ENCODE measurements at regions not wholly inside any gene's neighbourhood (a gene's known extent, or its start where the extent isn't known, plus 50 kb on each side); places are given as distances from the start of the nearest gene placed in this dataset.

DNA sequence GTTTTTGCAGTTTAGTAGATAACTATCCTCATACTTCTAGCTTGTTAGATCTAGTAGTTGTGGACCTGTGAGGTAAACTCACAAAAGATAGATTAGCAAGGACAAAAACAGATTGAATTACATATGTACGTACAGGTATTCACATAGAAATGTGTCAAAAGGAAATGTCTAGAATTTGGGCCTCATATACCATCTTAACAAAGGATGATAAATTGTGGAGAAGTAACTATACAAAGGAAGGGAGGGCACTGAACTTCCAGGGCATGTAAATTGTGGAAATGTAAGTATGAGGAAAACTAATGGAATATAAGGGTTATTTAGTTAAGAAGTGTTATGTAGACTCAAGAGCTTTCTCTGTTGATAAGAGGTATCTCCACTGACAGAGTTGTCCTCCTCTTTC is 477.3 kb downstream of the KCNJ2 start (continued):
- TF ChIP-seq, protein P1, sequence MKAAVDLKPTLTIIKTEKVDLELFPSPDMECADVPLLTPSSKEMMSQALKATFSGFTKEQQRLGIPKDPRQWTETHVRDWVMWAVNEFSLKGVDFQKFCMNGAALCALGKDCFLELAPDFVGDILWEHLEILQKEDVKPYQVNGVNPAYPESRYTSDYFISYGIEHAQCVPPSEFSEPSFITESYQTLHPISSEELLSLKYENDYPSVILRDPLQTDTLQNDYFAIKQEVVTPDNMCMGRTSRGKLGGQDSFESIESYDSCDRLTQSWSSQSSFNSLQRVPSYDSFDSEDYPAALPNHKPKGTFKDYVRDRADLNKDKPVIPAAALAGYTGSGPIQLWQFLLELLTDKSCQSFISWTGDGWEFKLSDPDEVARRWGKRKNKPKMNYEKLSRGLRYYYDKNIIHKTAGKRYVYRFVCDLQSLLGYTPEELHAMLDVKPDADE (IDR thresholded peaks at IDR 0.05): no peak
- TF ChIP-seq, protein P2, sequence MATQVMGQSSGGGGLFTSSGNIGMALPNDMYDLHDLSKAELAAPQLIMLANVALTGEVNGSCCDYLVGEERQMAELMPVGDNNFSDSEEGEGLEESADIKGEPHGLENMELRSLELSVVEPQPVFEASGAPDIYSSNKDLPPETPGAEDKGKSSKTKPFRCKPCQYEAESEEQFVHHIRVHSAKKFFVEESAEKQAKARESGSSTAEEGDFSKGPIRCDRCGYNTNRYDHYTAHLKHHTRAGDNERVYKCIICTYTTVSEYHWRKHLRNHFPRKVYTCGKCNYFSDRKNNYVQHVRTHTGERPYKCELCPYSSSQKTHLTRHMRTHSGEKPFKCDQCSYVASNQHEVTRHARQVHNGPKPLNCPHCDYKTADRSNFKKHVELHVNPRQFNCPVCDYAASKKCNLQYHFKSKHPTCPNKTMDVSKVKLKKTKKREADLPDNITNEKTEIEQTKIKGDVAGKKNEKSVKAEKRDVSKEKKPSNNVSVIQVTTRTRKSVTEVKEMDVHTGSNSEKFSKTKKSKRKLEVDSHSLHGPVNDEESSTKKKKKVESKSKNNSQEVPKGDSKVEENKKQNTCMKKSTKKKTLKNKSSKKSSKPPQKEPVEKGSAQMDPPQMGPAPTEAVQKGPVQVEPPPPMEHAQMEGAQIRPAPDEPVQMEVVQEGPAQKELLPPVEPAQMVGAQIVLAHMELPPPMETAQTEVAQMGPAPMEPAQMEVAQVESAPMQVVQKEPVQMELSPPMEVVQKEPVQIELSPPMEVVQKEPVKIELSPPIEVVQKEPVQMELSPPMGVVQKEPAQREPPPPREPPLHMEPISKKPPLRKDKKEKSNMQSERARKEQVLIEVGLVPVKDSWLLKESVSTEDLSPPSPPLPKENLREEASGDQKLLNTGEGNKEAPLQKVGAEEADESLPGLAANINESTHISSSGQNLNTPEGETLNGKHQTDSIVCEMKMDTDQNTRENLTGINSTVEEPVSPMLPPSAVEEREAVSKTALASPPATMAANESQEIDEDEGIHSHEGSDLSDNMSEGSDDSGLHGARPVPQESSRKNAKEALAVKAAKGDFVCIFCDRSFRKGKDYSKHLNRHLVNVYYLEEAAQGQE (IDR thresholded peaks at IDR 0.05; ENCODE audit: unreplicated experiment): no peak
- TF ChIP-seq NANOG (IDR thresholded peaks at IDR 0.05; ENCODE audit: borderline replicate concordance): no peak
- no peak for TF ChIP-seq STAT1 (IDR thresholded peaks at IDR 0.05; ENCODE audit: unreplicated experiment)

DNA sequence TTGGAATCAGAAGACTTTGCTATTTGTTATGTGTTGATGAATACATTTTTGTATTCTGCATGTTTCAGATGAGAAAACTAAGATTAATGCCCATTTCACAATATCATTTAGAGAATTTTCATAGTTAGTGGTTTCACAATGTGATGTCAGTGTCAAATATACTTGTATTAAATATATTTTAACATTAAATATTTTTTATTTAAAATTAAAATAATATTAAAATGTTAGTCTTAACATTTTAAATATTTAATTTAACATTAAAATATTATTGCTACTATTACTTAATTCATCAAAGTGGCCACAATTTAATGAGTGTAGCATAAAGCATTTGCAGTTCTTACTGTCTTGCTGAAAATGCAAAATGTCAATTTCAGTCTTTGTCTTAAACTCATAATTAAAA is 478.8 kb downstream of the KCNJ2 start:
- Mint-ChIP-seq H3K27ac (no peak overlapping the region), H3K9me3 (peaks cover 6% of the 10 kb centered on the region; the same call in 2 of the 3 replicates), H3K36me3 (ENCODE audit: low read depth) (0 out of 3 replicates have a peak, but pooled peaks cover 3% of the 10 kb centered on the region), H3K4me1 (no peaks in the 10 kb centered on the region), H3K27me3 (ENCODE audit: insufficient read depth, low read depth, poor library complexity) (no peaks in the 10 kb centered on the region), H3K4me3 (no peak overlapping the region)
- no peak overlapping the region for H2AFZ ChIP-seq
- H3K36me3 ChIP-seq (ENCODE audit: insufficient read depth): no peaks in the 10 kb centered on the region
- no peak for ATAC-seq
- H3K4me2 ChIP-seq: no peak overlapping the region
- H3K79me2 ChIP-seq (replicated peaks; ENCODE audit: insufficient read depth): no peaks in the 10 kb centered on the region
- H3K27me3 ChIP-seq (ENCODE audit: insufficient read depth): no peaks in the 10 kb centered on the region
- DNase-seq (ENCODE audit: low spot score): no peak
- H4K20me1 ChIP-seq (replicated peaks; ENCODE audit: insufficient read depth): no peaks in the 10 kb centered on the region
- H3K9me2 ChIP-seq (ENCODE audit: insufficient read depth): no peaks in the 10 kb centered on the region
- no peak overlapping the region for H3K27ac ChIP-seq (ENCODE audit: low read depth)
- no peaks in the 10 kb centered on the region for H3F3A ChIP-seq (replicated peaks; ENCODE audit: low read depth)
- H3K4me3 ChIP-seq: no peak overlapping the region
- no peaks in the 10 kb centered on the region for H3K4me1 ChIP-seq (ENCODE audit: insufficient read depth)
- TF ChIP-seq, protein P1 (IDR thresholded peaks at IDR 0.05): no peak
- TF ChIP-seq POLR2AphosphoS5 (IDR thresholded peaks at IDR 0.05; ENCODE audit: low read depth) (no peak), NANOG (IDR thresholded peaks at IDR 0.05; ENCODE audit: borderline replicate concordance) (no peak), ZNF331 (CRISPR knock-in tag; IDR thresholded peaks at IDR 0.05; ENCODE audit: low read depth) (no peak), EZH2phosphoT487 (IDR thresholded peaks at IDR 0.05; ENCODE audit: unreplicated experiment) (no peak), ZNF114 (CRISPR knock-in tag; IDR thresholded peaks at IDR 0.05) (no peak)
- TF ChIP-seq, protein P2 (IDR thresholded peaks at IDR 0.05; ENCODE audit: unreplicated experiment): no peak
- TF ChIP-seq, protein P3, sequence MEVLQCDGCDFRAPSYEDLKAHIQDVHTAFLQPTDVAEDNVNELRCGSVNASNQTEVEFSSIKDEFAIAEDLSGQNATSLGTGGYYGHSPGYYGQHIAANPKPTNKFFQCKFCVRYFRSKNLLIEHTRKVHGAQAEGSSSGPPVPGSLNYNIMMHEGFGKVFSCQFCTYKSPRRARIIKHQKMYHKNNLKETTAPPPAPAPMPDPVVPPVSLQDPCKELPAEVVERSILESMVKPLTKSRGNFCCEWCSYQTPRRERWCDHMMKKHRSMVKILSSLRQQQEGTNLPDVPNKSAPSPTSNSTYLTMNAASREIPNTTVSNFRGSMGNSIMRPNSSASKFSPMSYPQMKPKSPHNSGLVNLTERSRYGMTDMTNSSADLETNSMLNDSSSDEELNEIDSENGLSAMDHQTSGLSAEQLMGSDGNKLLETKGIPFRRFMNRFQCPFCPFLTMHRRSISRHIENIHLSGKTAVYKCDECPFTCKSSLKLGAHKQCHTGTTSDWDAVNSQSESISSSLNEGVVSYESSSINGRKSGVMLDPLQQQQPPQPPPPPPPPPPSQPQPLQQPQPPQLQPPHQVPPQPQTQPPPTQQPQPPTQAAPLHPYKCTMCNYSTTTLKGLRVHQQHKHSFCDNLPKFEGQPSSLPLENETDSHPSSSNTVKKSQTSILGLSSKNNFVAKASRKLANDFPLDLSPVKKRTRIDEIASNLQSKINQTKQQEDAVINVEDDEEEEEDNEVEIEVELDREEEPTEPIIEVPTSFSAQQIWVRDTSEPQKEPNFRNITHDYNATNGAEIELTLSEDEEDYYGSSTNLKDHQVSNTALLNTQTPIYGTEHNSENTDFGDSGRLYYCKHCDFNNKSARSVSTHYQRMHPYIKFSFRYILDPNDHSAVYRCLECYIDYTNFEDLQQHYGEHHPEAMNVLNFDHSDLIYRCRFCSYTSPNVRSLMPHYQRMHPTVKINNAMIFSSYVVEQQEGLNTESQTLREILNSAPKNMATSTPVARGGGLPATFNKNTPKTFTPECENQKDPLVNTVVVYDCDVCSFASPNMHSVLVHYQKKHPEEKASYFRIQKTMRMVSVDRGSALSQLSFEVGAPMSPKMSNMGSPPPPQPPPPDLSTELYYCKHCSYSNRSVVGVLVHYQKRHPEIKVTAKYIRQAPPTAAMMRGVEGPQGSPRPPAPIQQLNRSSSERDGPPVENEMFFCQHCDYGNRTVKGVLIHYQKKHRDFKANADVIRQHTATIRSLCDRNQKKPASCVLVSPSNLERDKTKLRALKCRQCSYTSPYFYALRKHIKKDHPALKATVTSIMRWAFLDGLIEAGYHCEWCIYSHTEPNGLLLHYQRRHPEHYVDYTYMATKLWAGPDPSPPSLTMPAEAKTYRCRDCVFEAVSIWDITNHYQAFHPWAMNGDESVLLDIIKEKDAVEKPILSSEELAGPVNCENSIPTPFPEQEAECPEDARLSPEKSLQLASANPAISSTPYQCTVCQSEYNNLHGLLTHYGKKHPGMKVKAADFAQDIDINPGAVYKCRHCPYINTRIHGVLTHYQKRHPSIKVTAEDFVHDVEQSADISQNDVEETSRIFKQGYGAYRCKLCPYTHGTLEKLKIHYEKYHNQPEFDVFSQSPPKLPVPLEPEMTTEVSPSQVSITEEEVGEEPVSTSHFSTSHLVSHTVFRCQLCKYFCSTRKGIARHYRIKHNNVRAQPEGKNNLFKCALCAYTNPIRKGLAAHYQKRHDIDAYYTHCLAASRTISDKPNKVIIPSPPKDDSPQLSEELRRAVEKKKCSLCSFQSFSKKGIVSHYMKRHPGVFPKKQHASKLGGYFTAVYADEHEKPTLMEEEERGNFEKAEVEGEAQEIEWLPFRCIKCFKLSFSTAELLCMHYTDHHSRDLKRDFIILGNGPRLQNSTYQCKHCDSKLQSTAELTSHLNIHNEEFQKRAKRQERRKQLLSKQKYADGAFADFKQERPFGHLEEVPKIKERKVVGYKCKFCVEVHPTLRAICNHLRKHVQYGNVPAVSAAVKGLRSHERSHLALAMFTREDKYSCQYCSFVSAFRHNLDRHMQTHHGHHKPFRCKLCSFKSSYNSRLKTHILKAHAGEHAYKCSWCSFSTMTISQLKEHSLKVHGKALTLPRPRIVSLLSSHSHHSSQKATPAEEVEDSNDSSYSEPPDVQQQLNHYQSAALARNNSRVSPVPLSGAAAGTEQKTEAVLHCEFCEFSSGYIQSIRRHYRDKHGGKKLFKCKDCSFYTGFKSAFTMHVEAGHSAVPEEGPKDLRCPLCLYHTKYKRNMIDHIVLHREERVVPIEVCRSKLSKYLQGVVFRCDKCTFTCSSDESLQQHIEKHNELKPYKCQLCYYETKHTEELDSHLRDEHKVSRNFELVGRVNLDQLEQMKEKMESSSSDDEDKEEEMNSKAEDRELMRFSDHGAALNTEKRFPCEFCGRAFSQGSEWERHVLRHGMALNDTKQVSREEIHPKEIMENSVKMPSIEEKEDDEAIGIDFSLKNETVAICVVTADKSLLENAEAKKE (CRISPR knock-in tag; IDR thresholded peaks at IDR 0.05): no peak

Data from GM23338 (cell line).